GM13976 (cell line): ENCODE measurements at regions not wholly inside any gene's neighbourhood (a gene's known extent, or its start where the extent isn't known, plus 50 kb on each side); places are given as distances from the start of the nearest gene placed in this dataset.
"Not testable (repeated sequence)": the region's sequence is repeated elsewhere in the genome, so short reads cannot be mapped to it uniquely, and the experiment has no call there.

Experiments
- DNase-seq: peaks from one replicate; pipeline ENCODE4 v3.0.0; 2012; ENCODE audit warnings: low spot score
- CTCF ChIP-seq: IDR thresholded peaks from 2 replicates; pipeline ENCODE4 v1.5.1; 2012; ENCODE audit warnings: borderline replicate concordance, mild to moderate bottlenecking; ENCODE audit not compliant: insufficient read depth; ENCODE audit errors: extremely low read depth, missing control alignments, control extremely low read depth
- in situ Hi-C: fragments of 300-500 bp; cut with MboI; formaldehyde crosslinking; loops from one replicate; pipeline ENCODE4 v1.12.0; 2022; ENCODE audit warnings: low sequenced_read_pairs, mixed read lengths, inconsistent platforms; ENCODE audit not compliant: unreplicated experiment

- no peak for TF ChIP-seq CTCF
- in situ Hi-C loops = no loop called here
These were observed 115.1 kb upstream of the IRX4 start for GRCh38 chr5:1997640-1998347.

GRCh38 chr5:1995491-1995890, 112.8 kb upstream of the IRX4 start:
- DNase-seq = no peak
- in situ Hi-C loops = no loop called here
- TF ChIP-seq CTCF = no peak

More at GRCh38 chr5:1997640-1998347, 115.1 kb upstream of the IRX4 start:
- no peak for DNase-seq

- in situ Hi-C loops = no loop called here
- DNase-seq = no peak
- no peak for TF ChIP-seq CTCF
These were observed 104.7 kb upstream of the IRX4 start for GRCh38 chr5:1987471-1987870.

- no peak for TF ChIP-seq CTCF
- DNase-seq = no peak
- in situ Hi-C loops = no loop called here
These were observed 103.1 kb upstream of the IRX4 start for GRCh38 chr5:1985781-1986180.

- no peak for TF ChIP-seq CTCF
- DNase-seq = no peak
- in situ Hi-C loops = no loop called here
These were observed 101.4 kb upstream of the IRX4 start for GRCh38 chr5:1983919-1984695.

GRCh38 chr5:1983401-1983800, 100.7 kb upstream of the IRX4 start:
- TF ChIP-seq CTCF = no peak
- no peak for DNase-seq
- in situ Hi-C loops = no loop called here

GRCh38 chr5:1982561-1982960, 99.8 kb upstream of the IRX4 start:
- DNase-seq, in situ Hi-C loops: not testable (repeated sequence)
